Fibroblast of lung (primary cell): ENCODE measurements at regions not wholly inside any gene's neighbourhood (a gene's known extent, or its start where the extent isn't known, plus 50 kb on each side); places are given as distances from the start of the nearest gene placed in this dataset.

Source experiments
- EZH2 ChIP-seq: IDR thresholded peaks from 2 replicates; pipeline ENCODE4 v1.5.1; 2012; ENCODE audit warnings: low read length, control low read depth, mild to moderate bottlenecking; ENCODE audit errors: missing control alignments
- TF ChIP-seq, protein P1 (sequence below), 2 donors: IDR thresholded peaks in 1 of 2; conservative IDR thresholded peaks in 1 of 2; 1 replicate in 1 of 2; 2 replicates in 1 of 2; pipeline ENCODE4 v1.5.1; 2011 to 2012; ENCODE audit warnings: low read length in 2 of 2, control low read depth in 1 of 2, inconsistent platforms in 1 of 2, low read depth in 1 of 2, mild to moderate bottlenecking in 1 of 2

GRCh38 chr15:29926083-29926388, 103.8 kb upstream of the TJP1 start:
- TF ChIP-seq, protein P1, sequence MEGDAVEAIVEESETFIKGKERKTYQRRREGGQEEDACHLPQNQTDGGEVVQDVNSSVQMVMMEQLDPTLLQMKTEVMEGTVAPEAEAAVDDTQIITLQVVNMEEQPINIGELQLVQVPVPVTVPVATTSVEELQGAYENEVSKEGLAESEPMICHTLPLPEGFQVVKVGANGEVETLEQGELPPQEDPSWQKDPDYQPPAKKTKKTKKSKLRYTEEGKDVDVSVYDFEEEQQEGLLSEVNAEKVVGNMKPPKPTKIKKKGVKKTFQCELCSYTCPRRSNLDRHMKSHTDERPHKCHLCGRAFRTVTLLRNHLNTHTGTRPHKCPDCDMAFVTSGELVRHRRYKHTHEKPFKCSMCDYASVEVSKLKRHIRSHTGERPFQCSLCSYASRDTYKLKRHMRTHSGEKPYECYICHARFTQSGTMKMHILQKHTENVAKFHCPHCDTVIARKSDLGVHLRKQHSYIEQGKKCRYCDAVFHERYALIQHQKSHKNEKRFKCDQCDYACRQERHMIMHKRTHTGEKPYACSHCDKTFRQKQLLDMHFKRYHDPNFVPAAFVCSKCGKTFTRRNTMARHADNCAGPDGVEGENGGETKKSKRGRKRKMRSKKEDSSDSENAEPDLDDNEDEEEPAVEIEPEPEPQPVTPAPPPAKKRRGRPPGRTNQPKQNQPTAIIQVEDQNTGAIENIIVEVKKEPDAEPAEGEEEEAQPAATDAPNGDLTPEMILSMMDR (conservative IDR thresholded peaks at IDR 0.05 in 1 of 2, IDR thresholded peaks at IDR 0.05 in 1 of 2; ENCODE audit: low read depth in 1 of 2, low read length in 2 of 2) = no peak
- TF ChIP-seq EZH2 = no peak
